NCI-H2029 (cell line): ENCODE measurements at regions not wholly inside any gene's neighbourhood (a gene's known extent, or its start where the extent isn't known, plus 50 kb on each side); places are given as distances from the start of the nearest gene placed in this dataset.
"Not testable (repeated sequence)": the region's sequence is repeated elsewhere in the genome, so short reads cannot be mapped to it uniquely, and the experiment has no call there.

Source experiments
- DNase-seq: peaks from one replicate; lab custom pipeline; 2025; lab: John Stamatoyannopoulos, UW

GRCh38 chr2:33975498-33975897 is 376.4 kb upstream of the FAM98A start:
- DNase-seq: no peak

GRCh38 chr2:33967103-33967502 is 368.0 kb upstream of the FAM98A start:
- DNase-seq: no peak

DNA sequence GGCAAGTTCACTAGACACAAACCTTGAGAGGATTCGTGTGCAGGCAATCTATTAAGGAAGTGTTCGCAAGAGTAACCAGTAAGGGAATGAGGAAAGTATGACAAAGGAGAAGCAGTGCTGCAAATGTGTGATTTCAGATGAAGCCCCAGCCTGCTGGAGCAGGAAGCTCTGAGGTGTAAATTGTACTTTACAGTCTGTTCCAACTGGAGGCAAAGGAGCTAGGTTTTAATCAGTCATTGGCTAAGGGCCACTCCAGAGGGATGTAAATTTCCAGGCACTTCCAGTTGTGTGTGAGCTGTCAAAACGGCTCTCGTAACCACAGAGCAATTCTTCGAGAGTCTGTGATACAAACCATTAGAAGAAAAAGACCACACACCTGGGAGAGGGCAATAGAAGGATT is 359.5 kb upstream of the FAM98A start:
- DNase-seq: no peak

- no peak for DNase-seq
Observed at GRCh38 chr2:33949371-33949770, 350.3 kb upstream of the FAM98A start.

- no peak for DNase-seq
Observed at GRCh38 chr2:33946193-33946592, 347.1 kb upstream of the FAM98A start.

GRCh38 chr2:33933203-33933602 is 334.1 kb upstream of the FAM98A start:
- DNase-seq: no peak

GRCh38 chr2:33931164-33931563 is 332.1 kb upstream of the FAM98A start:
- no peak for DNase-seq

GRCh38 chr2:33929467-33929866 is 330.4 kb upstream of the FAM98A start:
- DNase-seq: no peak

DNA sequence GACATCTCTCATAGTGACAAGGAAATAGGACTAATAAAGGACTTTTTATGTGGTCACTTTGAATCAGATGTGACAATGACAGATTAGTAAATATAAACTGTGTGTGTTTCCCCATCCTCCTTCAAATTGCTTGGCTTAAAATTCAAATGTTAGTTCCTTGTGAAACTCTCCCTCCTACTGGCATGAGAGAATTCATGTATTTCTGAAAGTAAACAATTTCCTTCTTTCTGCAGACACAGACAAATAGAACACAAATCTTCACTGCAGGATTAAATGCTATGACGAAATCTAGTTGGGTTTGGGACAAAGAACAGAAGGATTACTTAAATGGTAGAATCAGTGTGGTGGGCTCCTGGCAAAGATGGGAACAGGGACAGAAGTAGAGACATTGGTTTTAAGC is 328.7 kb upstream of the FAM98A start:
- no peak for DNase-seq

- DNase-seq: no peak
Observed at GRCh38 chr2:33925311-33925710, 326.2 kb upstream of the FAM98A start.

GRCh38 chr2:33924586-33925169 is 325.6 kb upstream of the FAM98A start:
- DNase-seq: no peak

- no peak for DNase-seq
Observed at GRCh38 chr2:33917252-33917651, 318.2 kb upstream of the FAM98A start.

DNA sequence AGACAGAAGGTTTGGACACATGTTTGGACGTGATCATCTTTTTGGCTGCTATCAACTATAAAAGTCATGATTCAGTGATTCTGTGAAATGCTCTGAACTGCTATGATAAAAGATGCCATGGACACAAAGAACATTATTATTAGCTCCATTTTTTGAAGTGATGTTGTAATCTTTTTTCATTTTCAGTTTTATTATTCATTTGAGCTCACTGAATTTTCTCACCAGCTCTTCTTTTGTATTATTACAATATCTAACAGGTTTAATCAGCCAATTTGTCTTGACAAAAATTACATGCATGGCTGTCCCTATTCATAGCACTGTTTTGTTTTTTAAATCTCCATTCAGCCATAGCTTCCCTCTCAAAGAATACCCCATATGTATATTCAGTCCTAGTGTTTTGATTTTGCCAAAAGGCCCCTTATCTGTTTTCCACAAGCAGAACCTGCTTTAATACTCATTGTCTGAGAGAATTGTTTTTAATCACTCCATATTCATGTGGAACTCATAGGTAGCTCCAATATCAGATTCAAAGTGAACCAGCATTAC is 314.0 kb upstream of the FAM98A start:
- no peak for DNase-seq

DNA sequence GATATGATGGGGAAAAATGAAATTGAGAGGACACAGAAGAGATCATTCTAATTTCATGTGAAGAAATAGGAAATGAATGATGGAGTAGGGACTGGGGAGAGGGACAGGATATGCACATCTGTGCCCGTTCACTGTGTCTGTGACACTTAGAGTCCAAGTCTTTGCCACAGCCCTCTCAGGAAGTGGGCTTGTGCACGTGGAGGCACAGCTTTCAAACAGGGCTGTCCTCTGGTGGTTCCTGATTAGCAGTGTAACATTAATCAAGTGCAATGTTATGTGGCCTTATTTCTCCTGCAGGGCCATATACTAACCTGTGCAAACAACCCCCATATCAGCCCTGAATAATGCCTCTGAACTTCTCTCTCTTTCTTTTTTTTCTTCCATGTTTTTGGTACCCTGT is 312.2 kb upstream of the FAM98A start:
- DNase-seq: no peak

GRCh38 chr2:33909945-33910695 is 311.0 kb upstream of the FAM98A start:
- DNase-seq: no peak

DNA sequence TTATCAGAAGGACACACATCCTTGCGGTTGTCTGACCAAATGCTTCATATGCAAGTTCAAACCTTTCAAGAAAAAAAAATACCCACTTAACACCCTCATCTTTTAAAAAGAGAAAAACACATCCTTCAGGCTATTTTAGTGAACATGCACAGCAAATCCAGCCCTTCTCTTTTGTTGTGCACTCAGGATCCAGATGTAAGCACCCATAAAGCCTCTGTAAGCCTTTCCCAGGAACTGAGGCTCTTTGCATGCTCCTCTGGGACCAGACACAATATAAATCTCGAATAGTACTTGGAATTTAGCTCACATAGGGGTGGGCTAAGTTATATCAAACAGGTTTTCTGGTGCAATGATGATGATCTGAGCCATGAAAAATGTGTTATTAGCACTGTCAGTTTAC is 308.8 kb upstream of the FAM98A start:
- no peak for DNase-seq

GRCh38 chr2:33906129-33906528 is 307.0 kb upstream of the FAM98A start:
- DNase-seq: not testable (repeated sequence)

- no peak for DNase-seq
Observed at GRCh38 chr2:33904801-33905200, 305.7 kb upstream of the FAM98A start.

GRCh38 chr2:33903701-33904100 is 304.6 kb upstream of the FAM98A start:
- no peak for DNase-seq

DNA sequence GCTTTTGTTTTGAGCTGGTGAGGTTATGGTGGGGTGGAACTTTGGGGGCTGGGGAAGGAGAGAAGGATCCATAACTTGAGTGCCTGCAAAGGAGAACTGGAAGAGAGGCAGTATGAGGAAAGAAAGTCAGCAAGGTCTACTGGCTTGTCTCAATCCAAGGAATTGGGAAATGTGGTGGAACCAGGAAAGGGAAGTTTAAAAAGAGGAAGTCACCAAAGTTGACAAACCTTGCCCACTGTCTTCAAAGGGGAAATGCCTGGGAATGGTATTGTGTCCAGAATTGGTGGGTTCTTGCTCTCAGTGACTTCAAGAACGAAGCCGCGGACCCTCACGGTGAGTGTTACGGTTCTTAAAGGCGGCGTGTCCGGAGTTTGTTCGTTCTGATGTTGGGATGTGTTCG is 304.1 kb upstream of the FAM98A start:
- no peak for DNase-seq

GRCh38 chr2:33900610-33901009 is 301.5 kb upstream of the FAM98A start:
- no peak for DNase-seq

- no peak for DNase-seq
Observed at GRCh38 chr2:33897741-33898140, 298.6 kb upstream of the FAM98A start.

- DNase-seq: no peak
Observed at GRCh38 chr2:33893824-33894223, 294.7 kb upstream of the FAM98A start.

GRCh38 chr2:33891616-33892015 is 292.5 kb upstream of the FAM98A start:
- DNase-seq: no peak
